ENCODE measurements at regions not wholly inside any gene's neighbourhood (a gene's known extent, or its start where the extent isn't known, plus 50 kb on each side); places are given as distances from the start of the nearest gene placed in this dataset.
A peak's percentile ranks its signal among the peaks of the same experiment; 100 is the strongest.

DNA sequence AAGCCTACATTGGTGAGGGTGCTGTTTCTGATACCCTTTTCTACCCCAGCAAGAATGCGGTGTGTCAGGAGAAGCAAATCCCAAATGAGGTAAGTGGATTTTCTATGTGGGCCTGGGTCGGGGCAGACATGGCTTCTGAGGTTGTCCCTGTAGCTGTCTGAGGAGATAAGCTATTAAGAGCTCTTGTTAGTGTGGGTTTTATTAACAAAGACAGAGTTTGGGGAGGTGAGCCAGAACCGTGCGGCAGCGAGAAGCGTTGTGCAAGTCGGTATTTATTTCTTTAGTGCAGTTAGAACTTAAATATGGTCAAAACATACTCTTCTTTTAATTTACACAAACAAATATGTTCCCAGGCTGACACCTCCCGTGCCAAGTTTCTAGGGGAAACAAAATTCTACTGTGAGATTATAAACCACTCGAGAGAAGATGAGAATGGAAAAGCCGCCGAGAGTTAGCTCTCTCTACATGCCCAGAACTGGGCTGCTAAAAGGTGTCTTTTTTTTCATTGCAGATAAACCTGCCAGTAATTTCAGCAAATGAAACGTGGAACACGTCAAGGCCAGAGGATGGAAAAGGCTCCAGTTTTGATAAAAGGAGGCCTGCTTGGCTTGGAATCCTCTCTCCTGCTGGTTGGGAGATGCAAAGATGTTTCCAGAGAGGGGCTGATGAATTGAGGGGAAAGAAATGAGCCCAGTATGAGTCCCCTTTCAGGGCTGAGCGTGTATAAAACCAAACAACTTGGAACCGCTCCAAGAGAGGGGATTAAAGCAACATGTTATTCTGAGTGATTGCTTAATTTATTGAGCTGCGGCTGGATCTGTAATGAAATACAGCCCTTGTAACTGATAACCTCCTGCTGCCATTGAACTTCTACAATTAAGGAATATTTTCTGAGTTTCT lies 254.6 kb downstream of the MRTFB start:
- no peak for DNase-seq (ENCODE audit: low spot score)
- H3K4me3 ChIP-seq: no peak overlapping the region
- TF ChIP-seq, protein P1, sequence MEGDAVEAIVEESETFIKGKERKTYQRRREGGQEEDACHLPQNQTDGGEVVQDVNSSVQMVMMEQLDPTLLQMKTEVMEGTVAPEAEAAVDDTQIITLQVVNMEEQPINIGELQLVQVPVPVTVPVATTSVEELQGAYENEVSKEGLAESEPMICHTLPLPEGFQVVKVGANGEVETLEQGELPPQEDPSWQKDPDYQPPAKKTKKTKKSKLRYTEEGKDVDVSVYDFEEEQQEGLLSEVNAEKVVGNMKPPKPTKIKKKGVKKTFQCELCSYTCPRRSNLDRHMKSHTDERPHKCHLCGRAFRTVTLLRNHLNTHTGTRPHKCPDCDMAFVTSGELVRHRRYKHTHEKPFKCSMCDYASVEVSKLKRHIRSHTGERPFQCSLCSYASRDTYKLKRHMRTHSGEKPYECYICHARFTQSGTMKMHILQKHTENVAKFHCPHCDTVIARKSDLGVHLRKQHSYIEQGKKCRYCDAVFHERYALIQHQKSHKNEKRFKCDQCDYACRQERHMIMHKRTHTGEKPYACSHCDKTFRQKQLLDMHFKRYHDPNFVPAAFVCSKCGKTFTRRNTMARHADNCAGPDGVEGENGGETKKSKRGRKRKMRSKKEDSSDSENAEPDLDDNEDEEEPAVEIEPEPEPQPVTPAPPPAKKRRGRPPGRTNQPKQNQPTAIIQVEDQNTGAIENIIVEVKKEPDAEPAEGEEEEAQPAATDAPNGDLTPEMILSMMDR (IDR thresholded peaks at IDR 0.05): no peak
- no peak overlapping the region for H3K27ac ChIP-seq

GRCh38 chr16:14324581-14324980 lies 253.5 kb downstream of the MRTFB start:
- DNase-seq (ENCODE audit: low spot score): no peak
- H3K4me3 ChIP-seq: no peak overlapping the region
- peak overlapping the region in 1 of 2 donors; percentile 7 for H3K27ac ChIP-seq
- TF ChIP-seq, protein P1 (IDR thresholded peaks at IDR 0.05): no peak

GRCh38 chr16:14322186-14322585 lies 251.1 kb downstream of the MRTFB start:
- Histone ChIP-seq H3K27ac (no peak overlapping the region), H3K4me3 (no peak overlapping the region)
- DNase-seq (ENCODE audit: low spot score): no peak
- TF ChIP-seq, protein P1 (IDR thresholded peaks at IDR 0.05): no peak

GRCh38 chr16:14321542-14321941 lies 250.4 kb downstream of the MRTFB start:
- DNase-seq (ENCODE audit: low spot score): no peak
- TF ChIP-seq, protein P1 (IDR thresholded peaks at IDR 0.05): no peak
- Histone ChIP-seq H3K27ac (no peak overlapping the region), H3K4me3 (no peak overlapping the region)

- no peak overlapping the region for H3K27ac ChIP-seq
- TF ChIP-seq, protein P1 (IDR thresholded peaks at IDR 0.05): no peak
- no peak overlapping the region for H3K4me3 ChIP-seq
- no peak for DNase-seq (ENCODE audit: low spot score)
Measured at GRCh38 chr16:14320406-14320805, 249.3 kb downstream of the MRTFB start.
